GM23338 (cell line): ENCODE measurements at regions not wholly inside any gene's neighbourhood (a gene's known extent, or its start where the extent isn't known, plus 50 kb on each side); places are given as distances from the start of the nearest gene placed in this dataset.

Experiments used
- EZH2 ChIP-seq: fragments of 200-600 bp; sonication (generic); IDR thresholded peaks from one replicate; pipeline ENCODE4 v1.8.0; 2017; ENCODE audit warnings: antibody characterized with exemption, mild to moderate bottlenecking, low read depth; ENCODE audit not compliant: unreplicated experiment
- POLR2AphosphoS5 ChIP-seq: IDR thresholded peaks from 2 replicates; pipeline ENCODE4 v1.6.1; 2016; ENCODE audit warnings: antibody characterized with exemption, low read depth
- TF ChIP-seq, protein P1 (sequence below), 2 experiments: fragments of 200-600 bp in 1 of 2; sonication (generic) in 1 of 2; conservative IDR thresholded peaks; 2 replicates each; pipeline versions ENCODE4 v1.5.1 to v1.6.1; 2016 to 2017; ENCODE audit warnings: antibody characterized with exemption in 2 of 2, low read depth in 2 of 2, mild to moderate bottlenecking in 2 of 2, moderate library complexity in 1 of 2
- TF ChIP-seq, protein P2 (sequence below): IDR thresholded peaks from 2 replicates; pipeline ENCODE4 v1.6.1; 2016; ENCODE audit warnings: antibody characterized with exemption
- TF ChIP-seq, protein P3 (sequence below): IDR thresholded peaks from one replicate; pipeline ENCODE4 v1.6.1; 2018; ENCODE audit warnings: antibody characterized with exemption; ENCODE audit not compliant: unreplicated experiment

DNA sequence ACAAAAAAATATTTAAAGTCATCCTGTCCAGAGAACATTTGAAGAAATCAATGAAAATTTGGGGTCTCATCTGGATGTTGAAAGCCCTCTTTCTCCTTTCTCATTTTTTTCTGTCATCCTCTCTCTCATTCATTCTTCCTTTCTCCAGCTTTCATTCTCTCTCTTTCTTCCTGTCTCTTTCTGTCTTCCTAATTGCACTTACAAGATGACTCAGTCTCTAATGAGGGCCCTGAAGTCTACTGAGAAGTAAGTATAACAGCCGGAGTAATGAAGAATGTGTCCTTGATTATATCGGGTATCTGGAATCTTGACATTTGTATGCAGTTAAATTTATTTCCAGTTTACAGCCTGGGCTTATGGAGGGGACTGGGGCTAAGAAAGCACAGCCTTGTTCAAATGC, 232.2 kb upstream of the SULF2 start:
- TF ChIP-seq POLR2AphosphoS5 (no peak), EZH2 (no peak)
- TF ChIP-seq, protein P1, sequence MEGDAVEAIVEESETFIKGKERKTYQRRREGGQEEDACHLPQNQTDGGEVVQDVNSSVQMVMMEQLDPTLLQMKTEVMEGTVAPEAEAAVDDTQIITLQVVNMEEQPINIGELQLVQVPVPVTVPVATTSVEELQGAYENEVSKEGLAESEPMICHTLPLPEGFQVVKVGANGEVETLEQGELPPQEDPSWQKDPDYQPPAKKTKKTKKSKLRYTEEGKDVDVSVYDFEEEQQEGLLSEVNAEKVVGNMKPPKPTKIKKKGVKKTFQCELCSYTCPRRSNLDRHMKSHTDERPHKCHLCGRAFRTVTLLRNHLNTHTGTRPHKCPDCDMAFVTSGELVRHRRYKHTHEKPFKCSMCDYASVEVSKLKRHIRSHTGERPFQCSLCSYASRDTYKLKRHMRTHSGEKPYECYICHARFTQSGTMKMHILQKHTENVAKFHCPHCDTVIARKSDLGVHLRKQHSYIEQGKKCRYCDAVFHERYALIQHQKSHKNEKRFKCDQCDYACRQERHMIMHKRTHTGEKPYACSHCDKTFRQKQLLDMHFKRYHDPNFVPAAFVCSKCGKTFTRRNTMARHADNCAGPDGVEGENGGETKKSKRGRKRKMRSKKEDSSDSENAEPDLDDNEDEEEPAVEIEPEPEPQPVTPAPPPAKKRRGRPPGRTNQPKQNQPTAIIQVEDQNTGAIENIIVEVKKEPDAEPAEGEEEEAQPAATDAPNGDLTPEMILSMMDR (conservative IDR thresholded peaks at IDR 0.05; ENCODE audit: low read depth in 2 of 2) = no peak
- TF ChIP-seq, protein P2, sequence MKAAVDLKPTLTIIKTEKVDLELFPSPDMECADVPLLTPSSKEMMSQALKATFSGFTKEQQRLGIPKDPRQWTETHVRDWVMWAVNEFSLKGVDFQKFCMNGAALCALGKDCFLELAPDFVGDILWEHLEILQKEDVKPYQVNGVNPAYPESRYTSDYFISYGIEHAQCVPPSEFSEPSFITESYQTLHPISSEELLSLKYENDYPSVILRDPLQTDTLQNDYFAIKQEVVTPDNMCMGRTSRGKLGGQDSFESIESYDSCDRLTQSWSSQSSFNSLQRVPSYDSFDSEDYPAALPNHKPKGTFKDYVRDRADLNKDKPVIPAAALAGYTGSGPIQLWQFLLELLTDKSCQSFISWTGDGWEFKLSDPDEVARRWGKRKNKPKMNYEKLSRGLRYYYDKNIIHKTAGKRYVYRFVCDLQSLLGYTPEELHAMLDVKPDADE = no peak
- TF ChIP-seq, protein P3, sequence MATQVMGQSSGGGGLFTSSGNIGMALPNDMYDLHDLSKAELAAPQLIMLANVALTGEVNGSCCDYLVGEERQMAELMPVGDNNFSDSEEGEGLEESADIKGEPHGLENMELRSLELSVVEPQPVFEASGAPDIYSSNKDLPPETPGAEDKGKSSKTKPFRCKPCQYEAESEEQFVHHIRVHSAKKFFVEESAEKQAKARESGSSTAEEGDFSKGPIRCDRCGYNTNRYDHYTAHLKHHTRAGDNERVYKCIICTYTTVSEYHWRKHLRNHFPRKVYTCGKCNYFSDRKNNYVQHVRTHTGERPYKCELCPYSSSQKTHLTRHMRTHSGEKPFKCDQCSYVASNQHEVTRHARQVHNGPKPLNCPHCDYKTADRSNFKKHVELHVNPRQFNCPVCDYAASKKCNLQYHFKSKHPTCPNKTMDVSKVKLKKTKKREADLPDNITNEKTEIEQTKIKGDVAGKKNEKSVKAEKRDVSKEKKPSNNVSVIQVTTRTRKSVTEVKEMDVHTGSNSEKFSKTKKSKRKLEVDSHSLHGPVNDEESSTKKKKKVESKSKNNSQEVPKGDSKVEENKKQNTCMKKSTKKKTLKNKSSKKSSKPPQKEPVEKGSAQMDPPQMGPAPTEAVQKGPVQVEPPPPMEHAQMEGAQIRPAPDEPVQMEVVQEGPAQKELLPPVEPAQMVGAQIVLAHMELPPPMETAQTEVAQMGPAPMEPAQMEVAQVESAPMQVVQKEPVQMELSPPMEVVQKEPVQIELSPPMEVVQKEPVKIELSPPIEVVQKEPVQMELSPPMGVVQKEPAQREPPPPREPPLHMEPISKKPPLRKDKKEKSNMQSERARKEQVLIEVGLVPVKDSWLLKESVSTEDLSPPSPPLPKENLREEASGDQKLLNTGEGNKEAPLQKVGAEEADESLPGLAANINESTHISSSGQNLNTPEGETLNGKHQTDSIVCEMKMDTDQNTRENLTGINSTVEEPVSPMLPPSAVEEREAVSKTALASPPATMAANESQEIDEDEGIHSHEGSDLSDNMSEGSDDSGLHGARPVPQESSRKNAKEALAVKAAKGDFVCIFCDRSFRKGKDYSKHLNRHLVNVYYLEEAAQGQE = no peak
